HCT116 (cell line): ENCODE measurements at regions not wholly inside any gene's neighbourhood (a gene's known extent, or its start where the extent isn't known, plus 50 kb on each side); places are given as distances from the start of the nearest gene placed in this dataset.

Experiments used
- ATAC-seq: fragments of 200-7000 bp; cut with Tn5 transposase; 2 replicates; pipeline ENCODE4 v1.9.1; 2020; ENCODE audit warnings: mild to moderate bottlenecking, moderate library complexity
- BruUV-seq: library from RNA; stranded (reverse); fragments of 400-500 nt; replicated peaks from 2 replicates; lab custom pipeline; 2021; lab: Mats Ljungman, UMichigan
- CTCF ChIA-PET: fragments of 300-600 bp; sonication (Branson Sonifier 250); formaldehyde crosslinking; loops from one replicate; lab custom pipeline; 2021; ENCODE audit warnings: antibody characterized with exemption; lab: Charles Lee
- POLR2A ChIA-PET: fragments of 300-600, 350-600 bp; sonication (Branson Sonifier 250); formaldehyde crosslinking; loops from one replicate; lab custom pipeline; 2021; ENCODE audit warnings: antibody characterized with exemption; lab: Charles Lee
- RAD21 ChIA-PET, 2 experiments: fragments of 300-600 bp; sonication (Branson Sonifier 250); formaldehyde crosslinking; loops; one replicate each; lab custom pipeline; 2023; ENCODE audit warnings: low total read pairs in 2 of 2; ENCODE audit not compliant: uncharacterized antibody in 2 of 2, unreplicated experiment in 2 of 2, low non-redundant PET in 1 of 2; lab: Charles Lee
- DNase-seq: peaks from one replicate; pipeline ENCODE4 v3.0.0-alpha.2; 2010; ENCODE audit warnings: low read depth, low spot score
- H2AFZ ChIP-seq: fragments of 200-600 bp; shearing (Covaris generic), sonication (generic); 2 replicates; pipeline ENCODE4 v1.6.1; 2017; ENCODE audit warnings: low read depth, mixed run types, mixed read lengths, antibody characterized with exemption, low read length; ENCODE audit not compliant: poor library complexity, severe bottlenecking
- H3K27ac ChIP-seq: 2 replicates; pipeline ENCODE4 v1.5.1; 2012; ENCODE audit warnings: low read depth, low read length
- H3K27me3 ChIP-seq: fragments of 200-600 bp; sonication (generic); 2 replicates; pipeline ENCODE4 v1.6.1; 2016; ENCODE audit warnings: mixed run types, low read length, mixed read lengths; ENCODE audit not compliant: insufficient read depth
- H3K36me3 ChIP-seq, 2 experiments: fragments of 200-500 bp in 1 of 2; fragments of 200-600 bp in 1 of 2; sonication (Bioruptor generic) in 1 of 2; sonication (generic) in 1 of 2; 2 replicates each; pipeline versions ENCODE4 v1.5.1 to v1.6.1; 2014 to 2016; ENCODE audit warnings: low read length in 2 of 2, inconsistent platforms in 1 of 2, mixed read lengths in 1 of 2, mixed run types in 1 of 2; ENCODE audit not compliant: insufficient read depth in 2 of 2, control insufficient read depth in 1 of 2
- H3K4me1 ChIP-seq, 2 experiments: fragments of 200-600 bp in 1 of 2; sonication (generic) in 1 of 2; 2 replicates each; pipeline versions ENCODE4 v1.5.1 to v1.6.1; 2012 to 2017; ENCODE audit warnings: low read length in 2 of 2, inconsistent platforms in 1 of 2, mild to moderate bottlenecking in 1 of 2, mixed read lengths in 1 of 2, mixed run types in 1 of 2, moderate library complexity in 1 of 2; ENCODE audit not compliant: insufficient read depth in 2 of 2, control insufficient read depth in 1 of 2
- H3K4me2 ChIP-seq: fragments of 200-600 bp; sonication (generic); 2 replicates; pipeline ENCODE4 v1.6.1; 2017; ENCODE audit warnings: mixed run types, low read length, mixed read lengths
- H3K4me3 ChIP-seq, 2 experiments: fragments of 200-600 bp in 1 of 2; sonication (generic) in 1 of 2; replicated peaks in 1 of 2; 2 replicates each; pipeline ENCODE4 v1.5.1; 2011 to 2016; ENCODE audit warnings: low read length in 2 of 2, control low read depth in 1 of 2, low read depth in 1 of 2, mild to moderate bottlenecking in 1 of 2, mixed read lengths in 1 of 2, mixed run types in 1 of 2
- H3K79me2 ChIP-seq: fragments of 200-600 bp; sonication (generic); 2 replicates; pipeline ENCODE4 v1.6.1; 2017; ENCODE audit warnings: mild to moderate bottlenecking, mixed run types, low read length, moderate library complexity, mixed read lengths; ENCODE audit not compliant: insufficient read depth
- H3K9ac ChIP-seq: fragments of 200-600 bp; sonication (generic); 2 replicates; pipeline ENCODE4 v1.6.1; 2016; ENCODE audit warnings: low read length, mixed read lengths
- H3K9me2 ChIP-seq: fragments of 200-600 bp; sonication (generic), shearing (Covaris generic); 2 replicates; pipeline ENCODE4 v1.6.1; 2017; ENCODE audit warnings: mixed run types, mild to moderate bottlenecking, moderate library complexity; ENCODE audit not compliant: insufficient read depth
- H3K9me3 ChIP-seq, 2 experiments: fragments of 200-500 bp in 1 of 2; fragments of 200-600 bp in 1 of 2; sonication (Bioruptor generic) in 1 of 2; sonication (generic) in 1 of 2; 2 replicates each; pipeline ENCODE4 v1.6.1; 2014 to 2017; ENCODE audit warnings: low read length in 2 of 2, mixed read lengths in 2 of 2, inconsistent platforms in 1 of 2, low read depth in 1 of 2, mild to moderate bottlenecking in 1 of 2, mixed run types in 1 of 2, moderate library complexity in 1 of 2; ENCODE audit not compliant: control insufficient read depth in 1 of 2, insufficient read depth in 1 of 2
- H4K20me1 ChIP-seq: fragments of 200-600 bp; sonication (generic), shearing (Covaris generic); 2 replicates; pipeline ENCODE4 v1.6.1; 2017; ENCODE audit warnings: mixed run types, mild to moderate bottlenecking, moderate library complexity; ENCODE audit not compliant: insufficient read depth
- ATF3 ChIP-seq: IDR thresholded peaks from 2 replicates; pipeline ENCODE4 v1.6.1; 2012
- EGR1 ChIP-seq: IDR thresholded peaks from 2 replicates; pipeline ENCODE4 v1.6.1; 2012; ENCODE audit warnings: low read depth
- EZH2phosphoT487 ChIP-seq: fragments of 200-600 bp; IDR thresholded peaks from 2 replicates; pipeline ENCODE4 v1.6.1; 2018; ENCODE audit warnings: antibody characterized with exemption, borderline replicate concordance
- FOSL1 ChIP-seq: IDR thresholded peaks from 2 replicates; pipeline ENCODE4 v1.6.1; 2012; ENCODE audit warnings: low read depth
- JUND ChIP-seq: IDR thresholded peaks from 2 replicates; pipeline ENCODE4 v1.6.1; 2012
- POLR2A ChIP-seq: IDR thresholded peaks from 2 replicates; pipeline ENCODE4 v1.7.0; 2011; ENCODE audit warnings: borderline replicate concordance; ENCODE audit not compliant: insufficient read depth, insufficient read length; ENCODE audit errors: extremely low read depth
- REST ChIP-seq: IDR thresholded peaks from 2 replicates; pipeline ENCODE4 v1.6.1; 2012; ENCODE audit warnings: low read depth
- SIN3A ChIP-seq: IDR thresholded peaks from 2 replicates; pipeline ENCODE4 v1.6.1; 2012; ENCODE audit warnings: low read depth
- SP1 ChIP-seq: IDR thresholded peaks from 2 replicates; pipeline ENCODE4 v1.6.1; 2012; ENCODE audit warnings: low read depth
- ZFX ChIP-seq: fragments of 450-650 bp; IDR thresholded peaks from 2 replicates; pipeline ENCODE4 v1.6.1; 2017
- intact Hi-C: fragments of 100-400 bp; cut with micrococcal nuclease; formaldehyde crosslinking; loops from 2 replicates; pipeline ENCODE4 v1.10.0; 2022
- TF ChIP-seq, protein P1 (sequence below), 3 experiments: fragments of 200-600 bp in 1 of 3; sonication (generic) in 1 of 3; IDR thresholded peaks in 2 of 3; conservative IDR thresholded peaks in 1 of 3; 2 replicates each; pipeline ENCODE4 v1.5.1; 2012 to 2017; ENCODE audit warnings: low read depth in 2 of 3, low read length in 2 of 3, antibody characterized with exemption in 1 of 3, borderline replicate concordance in 1 of 3, control low read depth in 1 of 3, mild to moderate bottlenecking in 1 of 3, mixed read lengths in 1 of 3, mixed run types in 1 of 3, moderate library complexity in 1 of 3; ENCODE audit not compliant: insufficient read depth in 1 of 3
- TF ChIP-seq, protein P2 (sequence below): IDR thresholded peaks from 2 replicates; pipeline ENCODE4 v1.6.1; 2012

DNA sequence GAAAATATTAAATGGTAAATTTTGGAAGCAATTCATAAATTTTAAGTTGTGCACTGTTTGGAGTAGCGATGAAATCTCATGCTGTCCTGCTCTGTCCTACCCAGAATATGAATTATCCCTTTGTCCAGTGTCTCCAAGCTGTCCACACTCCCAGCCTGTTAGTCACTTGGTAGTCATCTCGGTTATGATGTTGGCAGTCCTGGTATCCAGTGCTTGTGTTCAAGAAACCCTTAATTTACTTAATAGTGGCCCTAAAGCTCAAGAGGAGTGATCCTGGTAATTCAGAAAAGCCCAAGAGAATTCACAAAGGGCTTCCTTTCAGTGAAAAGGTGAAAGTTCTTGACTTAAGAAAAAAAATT lies 71.8 kb upstream of the STAM2 start:
- no peak for ATAC-seq
- Histone ChIP-seq H3K9me3 (no peaks in the 10 kb centered on the region), H4K20me1 (no peaks in the 10 kb centered on the region), H2AFZ (no peak overlapping the region), H3K9me2 (no peaks in the 10 kb centered on the region), H3K27ac (no peak overlapping the region), H3K79me2 (no peaks in the 10 kb centered on the region), H3K27me3 (no peaks in the 10 kb centered on the region), H3K4me2 (no peak overlapping the region), H3K9ac (no peak overlapping the region), H3K4me1 (no peaks in the 10 kb centered on the region; a peak in 1 of 4 replicates), H3K36me3 (no peaks in the 10 kb centered on the region), H3K4me3 (no peak overlapping the region)
- ChIA-PET CTCF (no interaction called here), POLR2A (no interaction called here), RAD21 (no interaction called here)
- intact Hi-C loops = no loop called here
- no peak for TF ChIP-seq EZH2phosphoT487
- no peak for TF ChIP-seq EGR1
- TF ChIP-seq, protein P1, sequence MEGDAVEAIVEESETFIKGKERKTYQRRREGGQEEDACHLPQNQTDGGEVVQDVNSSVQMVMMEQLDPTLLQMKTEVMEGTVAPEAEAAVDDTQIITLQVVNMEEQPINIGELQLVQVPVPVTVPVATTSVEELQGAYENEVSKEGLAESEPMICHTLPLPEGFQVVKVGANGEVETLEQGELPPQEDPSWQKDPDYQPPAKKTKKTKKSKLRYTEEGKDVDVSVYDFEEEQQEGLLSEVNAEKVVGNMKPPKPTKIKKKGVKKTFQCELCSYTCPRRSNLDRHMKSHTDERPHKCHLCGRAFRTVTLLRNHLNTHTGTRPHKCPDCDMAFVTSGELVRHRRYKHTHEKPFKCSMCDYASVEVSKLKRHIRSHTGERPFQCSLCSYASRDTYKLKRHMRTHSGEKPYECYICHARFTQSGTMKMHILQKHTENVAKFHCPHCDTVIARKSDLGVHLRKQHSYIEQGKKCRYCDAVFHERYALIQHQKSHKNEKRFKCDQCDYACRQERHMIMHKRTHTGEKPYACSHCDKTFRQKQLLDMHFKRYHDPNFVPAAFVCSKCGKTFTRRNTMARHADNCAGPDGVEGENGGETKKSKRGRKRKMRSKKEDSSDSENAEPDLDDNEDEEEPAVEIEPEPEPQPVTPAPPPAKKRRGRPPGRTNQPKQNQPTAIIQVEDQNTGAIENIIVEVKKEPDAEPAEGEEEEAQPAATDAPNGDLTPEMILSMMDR (IDR thresholded peaks at IDR 0.05 in 2 of 3, conservative IDR thresholded peaks at IDR 0.05 in 1 of 3; ENCODE audit: borderline replicate concordance in 1 of 3, insufficient read depth in 1 of 3, low read depth in 2 of 3, low read length in 2 of 3) = no peak
- TF ChIP-seq JUND = no peak
- no peak for TF ChIP-seq SP1
- TF ChIP-seq POLR2A = no peak
- no peak for TF ChIP-seq SIN3A
- BruUV-seq = no TSS peak
- no peak for DNase-seq

- H2AFZ ChIP-seq = no peak overlapping the region
- H3K9me3 ChIP-seq = no peaks in the 10 kb centered on the region
- ATAC-seq (no peak), DNase-seq (no peak)
- no peaks in the 10 kb centered on the region for H3K9me2 ChIP-seq
- no peaks in the 10 kb centered on the region for H3K36me3 ChIP-seq
- intact Hi-C loops = no loop called here
- no peak overlapping the region for H3K4me3 ChIP-seq
- no peak overlapping the region for H3K4me2 ChIP-seq
- POLR2A ChIA-PET = no interaction called here
- no peak overlapping the region for H3K27ac ChIP-seq
- CTCF ChIA-PET = no interaction called here
- no peaks in the 10 kb centered on the region for H3K27me3 ChIP-seq
- H4K20me1 ChIP-seq = no peaks in the 10 kb centered on the region
- H3K9ac ChIP-seq = no peak overlapping the region
- H3K79me2 ChIP-seq = no peaks in the 10 kb centered on the region
- H3K4me1 ChIP-seq = no peaks in the 10 kb centered on the region; a peak in 1 of 4 replicates
- no TSS peak for BruUV-seq
- TF ChIP-seq EZH2phosphoT487 (no peak), FOSL1 (no peak), ZFX (no peak), ATF3 (no peak), POLR2A (no peak), REST (no peak)
- TF ChIP-seq, protein P2, sequence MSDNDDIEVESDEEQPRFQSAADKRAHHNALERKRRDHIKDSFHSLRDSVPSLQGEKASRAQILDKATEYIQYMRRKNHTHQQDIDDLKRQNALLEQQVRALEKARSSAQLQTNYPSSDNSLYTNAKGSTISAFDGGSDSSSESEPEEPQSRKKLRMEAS = no peak
- RAD21 ChIA-PET = no interaction called here
Observed at GRCh38 chr2:152250421-152251100, 75.0 kb upstream of the STAM2 start.
